ENCODE measurements at regions not wholly inside any gene's neighbourhood (a gene's known extent, or its start where the extent isn't known, plus 50 kb on each side); places are given as distances from the start of the nearest gene placed in this dataset.

DNA sequence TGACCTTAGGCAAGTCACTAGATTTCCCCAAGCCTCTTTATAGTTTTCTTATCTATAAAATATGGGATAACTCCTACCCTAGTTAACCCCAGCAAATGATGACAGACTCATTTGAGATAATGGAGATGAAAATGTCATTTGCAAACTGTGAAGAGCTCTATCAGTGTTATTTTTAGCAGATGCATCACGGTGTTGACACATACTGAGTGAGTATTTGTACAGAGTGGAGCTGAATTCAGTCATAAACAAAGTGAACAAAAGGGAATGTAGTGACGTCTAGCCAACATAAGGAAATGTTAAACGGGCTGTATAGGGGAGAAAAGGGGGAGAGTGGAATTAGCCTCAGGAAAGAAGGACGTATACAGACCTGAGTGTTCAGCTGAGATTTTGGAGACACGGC, 75.9 kb downstream of the NMUR2 start:
- no peaks in the 10 kb centered on the region for H3K9me3 ChIP-seq (ENCODE audit: control insufficient read depth, insufficient read depth, low read depth, low read length)

GRCh38 chr5:152315942-152316341, 89.1 kb downstream of the NMUR2 start:
- Histone ChIP-seq H3K27ac (ENCODE audit: insufficient read depth, low read length) (no peak overlapping the region), H3K4me1 (ENCODE audit: control insufficient read depth, extremely low read depth, insufficient read depth, low read length) (no peaks in the 10 kb centered on the region), H3K27me3 (ENCODE audit: control insufficient read depth, insufficient read depth, low read length) (no peaks in the 10 kb centered on the region), H3K36me3 (ENCODE audit: control insufficient read depth, insufficient read depth, low read length) (no peaks in the 10 kb centered on the region), H4K20me1 (ENCODE audit: control insufficient read depth, extremely low read depth, insufficient read depth, low read length) (no peaks in the 10 kb centered on the region), H3K4me3 (replicated peaks in 1 of 4; ENCODE audit: control extremely low read depth in 1 of 4, insufficient read depth in 1 of 4, low read depth in 3 of 4, low read length in 4 of 4) (no peak overlapping the region), H3K79me2 (ENCODE audit: control insufficient read depth, insufficient read depth, low read length) (no peaks in the 10 kb centered on the region), H3K9ac (ENCODE audit: insufficient read depth, low read length) (no peak overlapping the region), H2AFZ (ENCODE audit: low read length) (no peak overlapping the region), H3K4me2 (ENCODE audit: extremely low read depth, insufficient read depth, low read length) (no peak overlapping the region), H3K9me3 (ENCODE audit: control insufficient read depth, insufficient read depth, low read depth, low read length) (no peaks in the 10 kb centered on the region)
- TF ChIP-seq, protein P1, sequence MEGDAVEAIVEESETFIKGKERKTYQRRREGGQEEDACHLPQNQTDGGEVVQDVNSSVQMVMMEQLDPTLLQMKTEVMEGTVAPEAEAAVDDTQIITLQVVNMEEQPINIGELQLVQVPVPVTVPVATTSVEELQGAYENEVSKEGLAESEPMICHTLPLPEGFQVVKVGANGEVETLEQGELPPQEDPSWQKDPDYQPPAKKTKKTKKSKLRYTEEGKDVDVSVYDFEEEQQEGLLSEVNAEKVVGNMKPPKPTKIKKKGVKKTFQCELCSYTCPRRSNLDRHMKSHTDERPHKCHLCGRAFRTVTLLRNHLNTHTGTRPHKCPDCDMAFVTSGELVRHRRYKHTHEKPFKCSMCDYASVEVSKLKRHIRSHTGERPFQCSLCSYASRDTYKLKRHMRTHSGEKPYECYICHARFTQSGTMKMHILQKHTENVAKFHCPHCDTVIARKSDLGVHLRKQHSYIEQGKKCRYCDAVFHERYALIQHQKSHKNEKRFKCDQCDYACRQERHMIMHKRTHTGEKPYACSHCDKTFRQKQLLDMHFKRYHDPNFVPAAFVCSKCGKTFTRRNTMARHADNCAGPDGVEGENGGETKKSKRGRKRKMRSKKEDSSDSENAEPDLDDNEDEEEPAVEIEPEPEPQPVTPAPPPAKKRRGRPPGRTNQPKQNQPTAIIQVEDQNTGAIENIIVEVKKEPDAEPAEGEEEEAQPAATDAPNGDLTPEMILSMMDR (conservative IDR thresholded peaks at IDR 0.05 in 1 of 2, IDR thresholded peaks at IDR 0.05 in 1 of 2; ENCODE audit: low read depth in 1 of 2, low read length in 2 of 2): no peak
- no peak for TF ChIP-seq EZH2 (IDR thresholded peaks at IDR 0.05; ENCODE audit: low read length, missing control alignments)
- DNase-seq (ENCODE audit: low read depth in 2 of 2): no peak

More for the DNA sequence above, 75.9 kb downstream of the NMUR2 start:
- H3K27me3 ChIP-seq (ENCODE audit: control insufficient read depth, insufficient read depth, low read length): no peaks in the 10 kb centered on the region
- no peak overlapping the region for H3K4me2 ChIP-seq (ENCODE audit: extremely low read depth, insufficient read depth, low read length)
- H3K4me1 ChIP-seq (ENCODE audit: control insufficient read depth, extremely low read depth, insufficient read depth, low read length): no peaks in the 10 kb centered on the region
- H3K36me3 ChIP-seq (ENCODE audit: control insufficient read depth, insufficient read depth, low read length): no peaks in the 10 kb centered on the region
- no peak for TF ChIP-seq EZH2 (IDR thresholded peaks at IDR 0.05; ENCODE audit: low read length, missing control alignments)
- TF ChIP-seq, protein P1 (conservative IDR thresholded peaks at IDR 0.05 in 1 of 2, IDR thresholded peaks at IDR 0.05 in 1 of 2; ENCODE audit: low read depth in 1 of 2, low read length in 2 of 2): no peak
- H3K4me3 ChIP-seq (replicated peaks in 1 of 4; ENCODE audit: control extremely low read depth in 1 of 4, insufficient read depth in 1 of 4, low read depth in 3 of 4, low read length in 4 of 4): no peak overlapping the region
- no peak overlapping the region for H3K27ac ChIP-seq (ENCODE audit: insufficient read depth, low read length)
- no peak for DNase-seq (ENCODE audit: low read depth in 2 of 2)
- no peak overlapping the region for H2AFZ ChIP-seq (ENCODE audit: low read length)
- H3K9ac ChIP-seq (ENCODE audit: insufficient read depth, low read length): no peak overlapping the region
- no peaks in the 10 kb centered on the region for H3K79me2 ChIP-seq (ENCODE audit: control insufficient read depth, insufficient read depth, low read length)
- no peaks in the 10 kb centered on the region for H4K20me1 ChIP-seq (ENCODE audit: control insufficient read depth, extremely low read depth, insufficient read depth, low read length)

- Histone ChIP-seq H3K4me1 (ENCODE audit: control insufficient read depth, extremely low read depth, insufficient read depth, low read length) (no peaks in the 10 kb centered on the region), H3K9me3 (ENCODE audit: control insufficient read depth, insufficient read depth, low read depth, low read length) (no peaks in the 10 kb centered on the region), H4K20me1 (ENCODE audit: control insufficient read depth, extremely low read depth, insufficient read depth, low read length) (no peaks in the 10 kb centered on the region), H3K4me2 (ENCODE audit: extremely low read depth, insufficient read depth, low read length) (no peak overlapping the region), H3K27me3 (ENCODE audit: control insufficient read depth, insufficient read depth, low read length) (no peaks in the 10 kb centered on the region), H3K36me3 (ENCODE audit: control insufficient read depth, insufficient read depth, low read length) (no peaks in the 10 kb centered on the region), H3K4me3 (replicated peaks in 1 of 4; ENCODE audit: control extremely low read depth in 1 of 4, insufficient read depth in 1 of 4, low read depth in 3 of 4, low read length in 4 of 4) (no peak overlapping the region), H3K9ac (ENCODE audit: insufficient read depth, low read length) (no peak overlapping the region), H3K27ac (ENCODE audit: insufficient read depth, low read length) (no peak overlapping the region), H2AFZ (ENCODE audit: low read length) (no peak overlapping the region), H3K79me2 (ENCODE audit: control insufficient read depth, insufficient read depth, low read length) (no peaks in the 10 kb centered on the region)
- no peak for DNase-seq (ENCODE audit: low read depth in 2 of 2)
- no peak for TF ChIP-seq EZH2 (IDR thresholded peaks at IDR 0.05; ENCODE audit: low read length, missing control alignments)
- TF ChIP-seq, protein P1 (conservative IDR thresholded peaks at IDR 0.05 in 1 of 2, IDR thresholded peaks at IDR 0.05 in 1 of 2; ENCODE audit: low read depth in 1 of 2, low read length in 2 of 2): no peak
These were observed 90.8 kb downstream of the NMUR2 start for GRCh38 chr5:152314196-152314829.

All from fibroblast of lung (primary cell).